Stimulated activated CD4-positive, alpha-beta T cell treated with anti-CD3 and anti-CD28 coated beads, Interleukin-12 subunit alpha, Interleukin-12 subunit beta, amount 100 ng/mL, for 24 hours (primary cell): ENCODE measurements at regions not wholly inside any gene's neighbourhood (a gene's known extent, or its start where the extent isn't known, plus 50 kb on each side); places are given as distances from the start of the nearest gene placed in this dataset.

Experiments used
- DNase-seq, 2 experiments: peaks; one replicate each; pipeline ENCODE4 v3.0.0-alpha.2; 2020; ENCODE audit warnings: low read depth in 2 of 2

DNA sequence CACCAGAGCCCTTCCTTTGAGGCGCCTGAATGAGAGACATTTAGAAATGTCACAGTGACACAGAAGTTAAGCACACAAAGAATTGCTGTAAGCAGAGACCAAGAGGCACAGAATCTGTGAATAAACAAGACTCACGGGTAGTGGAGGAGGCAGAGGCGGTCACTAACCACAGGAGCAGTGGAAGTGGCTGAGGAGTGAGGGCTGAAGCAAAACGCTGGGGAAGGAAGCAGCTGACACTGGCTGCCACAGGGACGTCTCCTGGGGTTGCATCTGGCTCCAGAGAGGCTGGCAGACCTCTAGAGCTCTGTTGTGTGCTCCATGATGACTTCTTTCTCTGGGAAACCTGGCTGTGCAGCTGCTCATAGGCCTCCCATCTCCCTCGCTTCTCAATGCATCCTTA, 65.0 kb upstream of the SLC2A12 start:
- no peak for DNase-seq

GRCh38 chr6:134115715-134116074, 63.3 kb upstream of the SLC2A12 start:
- DNase-seq, result no peak

GRCh38 chr6:134114918-134115714, 62.7 kb upstream of the SLC2A12 start:
- no peak for DNase-seq

- DNase-seq, result no peak
Measured at GRCh38 chr6:134114489-134114888, 62.1 kb upstream of the SLC2A12 start.

- no peak for DNase-seq
Measured at GRCh38 chr6:134111726-134112125, 59.3 kb upstream of the SLC2A12 start.

GRCh38 chr6:134111062-134111677, 58.7 kb upstream of the SLC2A12 start:
- DNase-seq, result peak in 1 of 2 experiments; percentile 4

DNA sequence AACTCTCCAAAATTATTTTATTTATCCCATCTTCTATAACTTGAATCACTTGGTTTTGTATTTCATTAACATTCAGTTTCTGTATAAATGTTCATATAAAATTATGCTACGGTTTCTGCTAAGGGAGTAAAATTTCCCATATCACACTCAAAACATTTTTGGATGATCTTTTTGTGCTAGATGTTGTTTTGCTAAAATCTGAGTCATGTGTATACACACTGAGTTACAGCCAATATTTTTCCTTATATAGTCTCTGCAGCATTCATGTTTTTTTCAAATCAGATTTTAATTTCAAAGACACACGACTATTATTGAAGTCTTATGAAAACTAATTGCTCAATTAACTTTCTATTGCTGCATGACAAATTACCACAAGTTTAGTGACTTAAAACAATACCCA, 54.3 kb upstream of the SLC2A12 start:
- no peak for DNase-seq

- DNase-seq, result no peak
Measured at GRCh38 chr6:134105940-134106339, 53.5 kb upstream of the SLC2A12 start.

GRCh38 chr6:134103006-134103405, 50.6 kb upstream of the SLC2A12 start:
- DNase-seq, result no peak
